Breast epithelium (tissue), 3 donors: ENCODE measurements at regions not wholly inside any gene's neighbourhood (a gene's known extent, or its start where the extent isn't known, plus 50 kb on each side); places are given as distances from the start of the nearest gene placed in this dataset.

Experiments used
- POLR2A ChIP-seq: fragments of 450-650 bp; IDR thresholded peaks from one replicate; pipeline ENCODE4 v1.6.1; 2016; ENCODE audit warnings: antibody characterized with exemption, mild to moderate bottlenecking, moderate library complexity
- TF ChIP-seq, protein P1 (sequence below), 3 donors: fragments of 450-650 bp; IDR thresholded peaks; one replicate each; pipeline ENCODE4 v1.5.1; 2016 to 2017; ENCODE audit warnings: antibody characterized with exemption in 3 of 3, mild to moderate bottlenecking in 3 of 3, moderate library complexity in 3 of 3

DNA sequence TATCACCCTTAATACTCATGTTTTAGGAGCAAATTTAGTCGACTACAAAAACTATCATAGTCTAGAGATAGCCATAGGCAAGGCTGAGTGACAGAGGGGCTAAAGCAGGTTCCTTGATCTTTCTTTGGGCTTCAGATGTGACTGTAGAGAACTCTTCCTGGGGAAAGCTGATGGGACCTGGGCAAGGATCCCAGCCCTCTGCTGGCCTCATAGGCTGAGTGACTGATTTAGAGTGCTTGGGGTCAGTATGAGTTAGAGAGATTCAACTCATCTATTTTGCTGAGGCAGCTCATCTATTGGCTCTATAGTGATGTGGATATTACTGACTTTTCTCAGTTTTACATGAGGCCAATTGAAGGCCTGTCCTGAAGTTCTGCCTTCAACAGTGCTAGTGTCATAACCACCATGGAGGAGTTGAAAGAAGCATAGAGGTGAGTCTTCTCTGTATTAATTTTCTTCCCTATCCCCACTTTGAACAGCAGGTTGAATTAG lies 81.6 kb downstream of the SAMD9 start:
- TF ChIP-seq, protein P1, sequence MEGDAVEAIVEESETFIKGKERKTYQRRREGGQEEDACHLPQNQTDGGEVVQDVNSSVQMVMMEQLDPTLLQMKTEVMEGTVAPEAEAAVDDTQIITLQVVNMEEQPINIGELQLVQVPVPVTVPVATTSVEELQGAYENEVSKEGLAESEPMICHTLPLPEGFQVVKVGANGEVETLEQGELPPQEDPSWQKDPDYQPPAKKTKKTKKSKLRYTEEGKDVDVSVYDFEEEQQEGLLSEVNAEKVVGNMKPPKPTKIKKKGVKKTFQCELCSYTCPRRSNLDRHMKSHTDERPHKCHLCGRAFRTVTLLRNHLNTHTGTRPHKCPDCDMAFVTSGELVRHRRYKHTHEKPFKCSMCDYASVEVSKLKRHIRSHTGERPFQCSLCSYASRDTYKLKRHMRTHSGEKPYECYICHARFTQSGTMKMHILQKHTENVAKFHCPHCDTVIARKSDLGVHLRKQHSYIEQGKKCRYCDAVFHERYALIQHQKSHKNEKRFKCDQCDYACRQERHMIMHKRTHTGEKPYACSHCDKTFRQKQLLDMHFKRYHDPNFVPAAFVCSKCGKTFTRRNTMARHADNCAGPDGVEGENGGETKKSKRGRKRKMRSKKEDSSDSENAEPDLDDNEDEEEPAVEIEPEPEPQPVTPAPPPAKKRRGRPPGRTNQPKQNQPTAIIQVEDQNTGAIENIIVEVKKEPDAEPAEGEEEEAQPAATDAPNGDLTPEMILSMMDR (IDR thresholded peaks at IDR 0.05): no peak
- no peak for TF ChIP-seq POLR2A
